Left ventricle myocardium inferior (tissue), 1 donor: ENCODE measurements at regions not wholly inside any gene's neighbourhood (a gene's known extent, or its start where the extent isn't known, plus 50 kb on each side); places are given as distances from the start of the nearest gene placed in this dataset.
"Not testable (repeated sequence)": the region's sequence is repeated elsewhere in the genome, so short reads cannot be mapped to it uniquely, and the experiment has no call there.

Experiments
- DNase-seq: peaks from one replicate; pipeline ENCODE4 v3.0.0-alpha.2; 2020
- H3K27ac ChIP-seq: fragments of 200-600 bp; replicated peaks from 2 replicates; pipeline ENCODE4 v1.8.0; 2021
- H3K27me3 ChIP-seq: fragments of 200-600 bp; 2 replicates; pipeline ENCODE4 v1.8.0; 2021; ENCODE audit warnings: low read depth
- H3K36me3 ChIP-seq: fragments of 200-600 bp; 2 replicates; pipeline ENCODE4 v1.8.0; 2021
- H3K4me1 ChIP-seq: fragments of 200-600 bp; 2 replicates; pipeline ENCODE4 v1.8.0; 2021
- H3K4me3 ChIP-seq: fragments of 200-600 bp; 2 replicates; pipeline ENCODE4 v1.8.0; 2021; ENCODE audit warnings: mild to moderate bottlenecking, moderate library complexity
- H3K9me3 ChIP-seq: fragments of 200-600 bp; replicated peaks from 2 replicates; pipeline ENCODE4 v1.8.0; 2021
- CTCF ChIP-seq: fragments of 200-600 bp; IDR thresholded peaks from 2 replicates; pipeline ENCODE4 v1.8.0; 2021; ENCODE audit warnings: antibody characterized with exemption, mild to moderate bottlenecking, borderline replicate concordance
- intact Hi-C: fragments of 100-400 bp; cut with micrococcal nuclease; formaldehyde crosslinking; loops from one replicate; pipeline ENCODE4 v1.11.0; 2022
- donor health status: DM: no; HTN: yes; CAD: no; lungs with severe emphysema.

GRCh38 chr4:112830753-112831386 lies 193.9 kb downstream of the LARP7 start:
- Histone ChIP-seq H3K36me3 (peaks cover 4% of the 10 kb centered on the region), H3K27ac (no peak overlapping the region), H3K9me3 (peaks cover 13% of the 10 kb centered on the region), H3K4me1 (peaks cover 12% of the 10 kb centered on the region), H3K4me3 (no peak overlapping the region), H3K27me3 (no peaks in the 10 kb centered on the region)
- intact Hi-C loops = no loop called here
- TF ChIP-seq CTCF = no peak
- no peak for DNase-seq

GRCh38 chr4:112832493-112832892 lies 195.6 kb downstream of the LARP7 start:
- peaks cover 10% of the 10 kb centered on the region for H3K4me1 ChIP-seq
- no peak for TF ChIP-seq CTCF
- peaks cover 18% of the 10 kb centered on the region for H3K9me3 ChIP-seq
- intact Hi-C loops = no loop called here
- no peak overlapping the region for H3K4me3 ChIP-seq
- H3K27me3 ChIP-seq = no peaks in the 10 kb centered on the region
- H3K27ac ChIP-seq = no peak overlapping the region
- no peaks in the 10 kb centered on the region for H3K36me3 ChIP-seq
- no peak for DNase-seq

- Histone ChIP-seq H3K36me3 (no peaks in the 10 kb centered on the region), H3K27me3 (no peaks in the 10 kb centered on the region), H3K4me1 (peaks cover 14% of the 10 kb centered on the region), H3K9me3 (peaks cover 5% of the 10 kb centered on the region), H3K4me3 (no peak overlapping the region), H3K27ac (no peak overlapping the region)
- intact Hi-C loops = no loop called here
- no peak for TF ChIP-seq CTCF
- no peak for DNase-seq
These were observed 200.0 kb downstream of the LARP7 start for GRCh38 chr4:112836895-112837294.

GRCh38 chr4:112838015-112838414 lies 201.1 kb downstream of the LARP7 start:
- H3K4me1 ChIP-seq, H3K36me3 ChIP-seq, H3K4me3 ChIP-seq, intact Hi-C loops, DNase-seq, H3K9me3 ChIP-seq, H3K27ac ChIP-seq, H3K27me3 ChIP-seq: not testable (repeated sequence)

- no peak for TF ChIP-seq CTCF
- Histone ChIP-seq H3K9me3 (peaks cover 5% of the 10 kb centered on the region), H3K27ac (no peak overlapping the region), H3K36me3 (no peaks in the 10 kb centered on the region), H3K4me1 (peaks cover 4% of the 10 kb centered on the region), H3K27me3 (no peaks in the 10 kb centered on the region), H3K4me3 (no peak overlapping the region)
- DNase-seq = no peak
- intact Hi-C loops = no loop called here
These were observed 203.1 kb downstream of the LARP7 start for GRCh38 chr4:112840061-112840460.

GRCh38 chr4:112840619-112841018 lies 203.7 kb downstream of the LARP7 start:
- TF ChIP-seq CTCF = no peak
- Histone ChIP-seq H3K9me3 (peaks cover 5% of the 10 kb centered on the region), H3K4me3 (no peak overlapping the region), H3K36me3 (no peaks in the 10 kb centered on the region), H3K27me3 (no peaks in the 10 kb centered on the region), H3K4me1 (peaks cover 4% of the 10 kb centered on the region), H3K27ac (no peak overlapping the region)
- intact Hi-C loops = no loop called here
- no peak for DNase-seq
